Liver (tissue), 3 donors: ENCODE measurements at regions not wholly inside any gene's neighbourhood (a gene's known extent, or its start where the extent isn't known, plus 50 kb on each side); places are given as distances from the start of the nearest gene placed in this dataset.

Experiments used
- CTCF ChIP-seq: fragments of 150-350 bp; IDR thresholded peaks from 2 replicates; pipeline ENCODE4 v1.5.1; 2017; ENCODE audit warnings: improper control_type of control experiment, low read depth, low read length; ENCODE audit not compliant: missing input control
- FOXA1 ChIP-seq: IDR thresholded peaks from 2 replicates; pipeline ENCODE4 v1.6.1; 2016; ENCODE audit warnings: antibody characterized with exemption
- GABPA ChIP-seq, 2 donors: IDR thresholded peaks in 1 of 2; conservative IDR thresholded peaks in 1 of 2; 2 replicates each; pipeline ENCODE4 v1.6.1; 2016; ENCODE audit warnings: antibody characterized with exemption in 2 of 2, mild to moderate bottlenecking in 1 of 2, moderate library complexity in 1 of 2
- MAX ChIP-seq: IDR thresholded peaks from 2 replicates; pipeline ENCODE4 v1.6.1; 2016; ENCODE audit warnings: antibody characterized with exemption
- REST ChIP-seq: IDR thresholded peaks from 2 replicates; pipeline ENCODE4 v1.6.1; 2016; ENCODE audit warnings: antibody characterized with exemption, mild to moderate bottlenecking
- RXRA ChIP-seq, 2 donors: IDR thresholded peaks; 2 replicates each; pipeline ENCODE4 v1.6.1; 2017 to 2018; ENCODE audit warnings: antibody characterized with exemption in 2 of 2, mild to moderate bottlenecking in 1 of 2
- YY1 ChIP-seq: IDR thresholded peaks from 2 replicates; pipeline ENCODE4 v1.6.1; 2016; ENCODE audit warnings: antibody characterized with exemption, mild to moderate bottlenecking
- donor health status: healthy.
- donor health status: healthy.

GRCh38 chrX:9390121-9390520 lies 74.7 kb upstream of the TBL1X start:
- no peak for TF ChIP-seq REST
- no peak for TF ChIP-seq RXRA (IDR thresholded peaks at IDR 0.05)
- no peak for TF ChIP-seq CTCF
- TF ChIP-seq MAX: no peak
- TF ChIP-seq GABPA (IDR thresholded peaks at IDR 0.05 in 1 of 2, conservative IDR thresholded peaks at IDR 0.05 in 1 of 2): no peak
- TF ChIP-seq YY1: no peak
- no peak for TF ChIP-seq FOXA1
